GM18526 (cell line): ENCODE measurements at regions not wholly inside any gene's neighbourhood (a gene's known extent, or its start where the extent isn't known, plus 50 kb on each side); places are given as distances from the start of the nearest gene placed in this dataset.

Experiments used
- POLR2A ChIP-seq: IDR thresholded peaks from 3 replicates; pipeline ENCODE4 v1.6.1; 2011; ENCODE audit not compliant: insufficient read length; ENCODE audit errors: extremely low read depth

DNA sequence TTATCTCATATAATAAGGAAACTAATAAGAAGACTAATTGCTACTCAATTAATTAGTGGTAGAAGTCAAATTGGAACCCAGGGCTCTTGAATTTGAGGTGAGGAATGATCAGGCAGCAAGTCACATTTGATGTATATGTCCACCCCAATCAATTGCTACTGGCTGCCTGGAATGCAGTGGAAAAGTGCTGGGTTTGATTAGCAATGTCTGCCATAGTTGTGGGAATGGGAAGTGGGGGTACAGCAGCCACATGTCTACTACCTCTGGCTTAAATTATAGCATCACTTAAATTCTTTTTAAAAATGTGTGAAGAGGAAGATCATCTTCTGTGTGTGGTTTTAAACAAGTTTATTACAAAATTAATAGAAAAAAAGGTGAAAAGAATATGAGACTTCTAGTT, 50.8 kb upstream of the NAV2 start:
- TF ChIP-seq POLR2A, result no peak

DNA sequence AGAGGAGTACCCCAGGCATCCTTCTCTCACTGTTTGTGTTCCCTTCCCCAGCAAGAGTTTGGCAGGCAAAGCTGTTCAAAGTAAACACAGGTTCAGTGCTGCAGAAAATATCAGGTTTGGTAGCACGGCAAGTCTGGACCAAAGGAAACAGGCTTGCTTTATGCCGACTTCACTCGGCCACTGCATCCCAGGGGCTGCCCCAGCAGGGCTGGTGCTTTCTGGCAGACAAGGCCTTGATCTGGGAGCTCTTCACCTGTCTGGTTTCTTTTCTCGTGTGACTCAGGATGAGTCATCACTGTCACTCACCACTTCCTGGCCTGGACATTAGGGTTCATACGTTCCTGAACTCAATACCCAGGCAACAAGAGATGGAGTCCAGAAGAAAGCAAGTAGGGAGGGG, 52.6 kb upstream of the NAV2 start:
- no peak for TF ChIP-seq POLR2A

DNA sequence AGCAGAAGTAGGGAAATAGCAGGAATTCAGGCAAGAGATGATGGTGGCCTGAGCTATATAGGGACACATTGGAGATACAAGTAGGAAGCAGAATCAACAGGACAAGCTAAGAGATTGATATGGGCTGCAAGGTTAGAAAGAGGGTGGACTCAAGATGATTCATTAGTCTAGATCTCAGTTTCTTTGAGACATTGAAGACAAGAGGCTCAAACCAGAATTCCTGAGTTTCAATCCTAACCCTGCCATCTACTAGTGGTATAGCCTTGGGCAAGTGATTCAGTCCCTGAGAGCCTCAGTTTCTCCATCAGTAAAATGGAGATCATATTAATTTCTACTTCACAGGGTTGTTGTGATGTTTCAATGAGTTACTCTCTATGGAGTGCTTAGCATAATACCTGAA, 53.1 kb upstream of the NAV2 start:
- TF ChIP-seq POLR2A, result no peak

DNA sequence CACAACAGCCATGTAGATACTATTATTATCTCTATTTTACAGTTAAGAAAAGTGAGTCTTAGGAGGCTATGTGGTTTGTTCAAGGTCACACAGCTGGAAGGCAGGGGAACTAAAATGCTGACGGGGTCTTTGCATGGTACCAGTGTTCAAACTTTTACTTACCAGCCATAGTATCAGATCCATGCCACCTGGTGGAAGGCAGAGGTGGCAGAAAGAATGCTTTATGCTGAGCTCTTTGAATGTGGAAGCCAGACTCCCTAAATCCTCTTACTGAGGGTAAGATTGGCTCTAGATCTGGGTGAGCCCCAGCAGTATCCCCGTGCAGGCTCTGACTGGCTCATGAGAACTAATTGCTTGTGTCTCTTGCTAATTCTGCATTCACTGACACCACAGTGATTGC, 54.3 kb upstream of the NAV2 start:
- no peak for TF ChIP-seq POLR2A

DNA sequence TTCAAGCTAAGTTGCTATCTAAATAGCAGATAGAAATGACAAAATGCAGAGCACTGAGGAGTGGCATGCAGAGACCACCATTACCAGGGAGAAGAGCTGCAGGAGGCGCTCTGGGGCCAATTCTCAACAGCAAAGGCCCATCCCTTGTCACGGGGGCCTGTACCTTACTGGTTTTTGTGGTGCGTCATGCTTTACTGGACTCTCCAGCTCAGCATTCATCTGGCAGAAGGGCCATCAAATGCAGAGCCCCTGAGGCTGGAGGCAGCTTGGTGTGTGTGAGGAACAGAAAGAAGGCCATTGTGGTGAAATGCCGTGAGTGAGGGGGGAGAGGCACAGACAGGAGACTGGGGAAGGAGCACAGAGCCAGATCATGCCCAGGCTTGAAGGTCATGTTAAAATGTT, 56.5 kb upstream of the NAV2 start:
- no peak for TF ChIP-seq POLR2A

DNA sequence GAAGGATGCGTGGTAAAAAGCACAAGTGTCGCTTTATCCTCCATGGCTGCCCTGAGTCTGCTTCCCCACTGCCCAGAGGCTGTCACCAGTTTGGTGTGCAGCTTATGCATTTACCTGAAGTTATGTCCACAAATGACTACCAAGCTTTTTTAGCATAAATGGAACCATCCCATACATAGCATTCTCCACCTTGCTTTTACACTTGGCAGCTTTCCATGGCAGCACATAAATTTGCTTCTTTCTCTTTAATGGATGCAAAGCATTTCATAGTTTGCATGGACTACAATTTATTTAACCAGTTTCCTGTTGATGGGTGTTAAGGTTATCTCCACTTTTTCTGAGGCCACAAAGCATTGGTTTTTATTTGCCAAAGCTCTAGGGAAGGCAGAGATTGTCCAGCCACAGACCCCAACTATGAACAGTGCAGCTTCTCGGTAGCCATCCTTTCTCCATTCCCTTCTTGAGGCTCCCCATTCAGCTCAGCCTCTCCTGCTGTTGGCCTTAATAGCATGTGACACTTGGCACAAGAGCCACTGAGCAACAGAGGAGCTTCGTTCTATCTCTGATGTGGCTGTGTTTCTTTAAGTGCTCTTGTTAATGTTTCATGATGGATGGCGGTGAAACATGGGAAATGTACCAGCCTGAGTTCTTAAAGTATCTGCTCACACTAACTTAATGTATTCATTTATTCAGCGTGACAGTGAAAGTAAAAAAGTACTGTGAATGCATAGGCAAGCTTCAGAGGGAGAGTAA, 59.8 kb upstream of the NAV2 start:
- no peak for TF ChIP-seq POLR2A

DNA sequence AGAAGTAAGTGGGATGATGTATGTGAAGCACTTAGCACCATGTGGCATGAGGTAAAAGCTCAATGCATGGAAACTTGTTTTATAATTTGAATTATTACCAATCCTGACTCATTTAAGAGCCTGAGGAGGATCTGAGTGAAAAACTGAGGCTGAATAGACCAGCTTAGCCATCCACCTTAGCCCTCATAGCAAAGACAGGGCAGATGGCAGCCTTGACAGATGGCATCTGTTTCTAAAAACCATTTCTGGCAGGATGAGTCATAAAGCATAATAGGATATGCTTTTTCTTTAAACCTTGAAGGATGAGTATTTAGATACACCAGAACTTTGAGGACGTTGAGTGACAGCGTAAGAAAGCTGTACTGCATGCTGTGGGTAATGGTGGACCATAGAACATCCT, 61.0 kb upstream of the NAV2 start:
- TF ChIP-seq POLR2A, result no peak

DNA sequence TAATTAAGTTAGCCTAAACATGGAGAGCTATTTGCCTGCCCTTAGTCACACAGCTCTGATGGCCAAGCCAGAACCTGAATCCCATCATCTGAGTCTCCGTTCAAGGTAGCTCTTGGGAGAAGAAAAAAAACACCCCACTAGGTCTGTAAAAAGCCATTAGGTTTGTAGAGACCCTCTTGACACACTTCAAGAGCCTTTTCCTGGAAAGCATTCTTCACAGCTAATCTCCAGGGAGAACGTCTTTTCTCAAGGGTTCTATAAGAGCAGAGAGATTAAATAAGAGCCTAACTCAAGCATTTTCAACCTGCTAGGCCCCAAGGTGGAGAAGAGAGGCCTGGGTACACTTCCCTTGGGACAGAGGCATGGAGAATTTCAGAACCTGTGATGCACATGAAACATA, 61.6 kb upstream of the NAV2 start:
- no peak for TF ChIP-seq POLR2A

DNA sequence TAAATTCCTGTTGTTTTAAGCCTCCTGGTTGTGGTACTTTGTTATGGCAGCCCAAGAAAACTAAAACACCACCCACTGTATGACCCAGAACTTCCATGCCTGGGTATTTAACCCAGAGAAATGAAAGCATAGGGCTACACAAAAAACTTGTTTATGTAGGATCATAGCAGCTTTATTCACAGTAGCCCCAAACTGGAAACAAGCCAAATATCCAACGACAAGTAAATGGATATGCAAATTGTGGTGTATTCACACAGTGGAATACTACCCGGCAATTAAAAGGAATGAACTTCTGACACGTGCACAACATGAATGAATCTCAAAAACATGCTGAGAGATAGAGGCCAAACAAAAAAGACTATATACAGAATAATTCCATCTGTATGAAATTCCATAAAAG, 62.2 kb upstream of the NAV2 start:
- TF ChIP-seq POLR2A, result no peak

DNA sequence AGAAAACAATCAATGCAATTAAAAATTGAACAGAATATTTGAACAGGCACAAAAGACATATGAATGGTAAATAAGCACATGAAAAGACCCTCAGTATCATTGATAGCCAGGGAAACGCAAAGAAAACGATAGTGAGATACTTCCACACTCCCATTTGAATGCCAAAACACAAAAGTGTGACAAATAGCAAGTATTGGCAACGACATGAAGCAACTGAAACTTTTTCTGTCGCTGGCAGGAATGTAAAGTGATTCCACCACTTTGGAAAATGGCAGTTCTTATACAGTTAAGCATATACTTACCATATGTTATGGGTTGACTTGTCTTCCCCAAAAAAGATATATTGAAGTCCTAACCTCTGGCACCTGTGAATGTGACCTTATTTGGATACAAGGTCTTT, 62.9 kb upstream of the NAV2 start:
- TF ChIP-seq POLR2A, result no peak

DNA sequence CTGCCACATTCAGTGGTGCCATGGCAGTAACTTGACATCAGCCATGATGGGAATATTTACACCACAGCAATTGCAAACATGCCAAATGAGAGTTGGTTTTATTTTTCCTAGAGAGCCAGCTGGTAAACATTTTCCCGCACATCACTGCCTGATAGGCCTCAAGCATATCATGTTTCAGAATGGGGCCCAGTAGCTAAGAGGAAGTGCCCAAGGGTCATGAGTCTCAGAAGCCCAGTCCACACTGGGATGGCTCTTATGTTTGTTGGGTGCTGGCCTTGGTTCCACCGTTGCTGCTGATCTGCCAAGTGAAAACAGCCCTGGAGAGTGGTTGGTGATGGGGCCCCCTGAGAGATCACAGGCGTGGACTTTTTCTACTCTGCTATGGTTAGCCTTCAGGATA, 64.3 kb upstream of the NAV2 start:
- no peak for TF ChIP-seq POLR2A

DNA sequence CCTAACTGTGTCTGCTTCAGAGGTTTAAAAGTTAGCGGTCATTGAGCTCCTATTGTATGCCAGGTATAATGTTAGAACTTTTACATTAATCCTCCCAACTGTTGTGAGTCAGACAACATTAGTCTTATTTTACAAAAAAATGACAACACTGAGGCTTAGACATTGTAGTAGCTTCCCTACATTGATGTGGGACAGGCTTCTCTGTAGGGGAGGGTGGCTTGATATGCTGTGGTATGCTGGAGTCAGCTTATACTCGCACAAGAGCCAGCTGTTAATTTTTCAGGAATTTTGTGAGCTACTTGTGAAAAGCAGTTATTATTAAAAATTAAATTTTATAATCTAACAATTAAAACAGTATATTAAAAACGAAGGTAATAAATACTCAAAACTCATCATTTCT, 64.8 kb upstream of the NAV2 start:
- no peak for TF ChIP-seq POLR2A

DNA sequence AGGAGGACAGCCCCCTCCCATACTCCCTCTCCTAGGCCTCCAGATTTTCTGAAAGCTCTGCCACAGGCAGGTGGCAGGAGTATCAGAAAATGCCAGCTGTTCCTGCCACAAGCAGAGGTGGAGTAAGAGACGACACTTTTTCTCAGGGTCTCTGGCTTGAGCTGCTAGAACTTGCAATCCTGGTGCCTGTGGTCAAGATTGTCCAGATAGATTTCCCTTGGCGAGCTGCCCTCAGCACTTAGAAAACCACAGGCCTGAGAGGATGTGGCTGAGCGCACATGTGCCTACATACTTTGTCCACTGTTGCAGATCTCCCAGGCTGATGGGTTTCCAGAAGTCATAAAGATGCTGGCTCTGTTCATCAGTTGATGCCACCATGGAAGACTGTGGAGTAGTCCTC, 65.7 kb upstream of the NAV2 start:
- TF ChIP-seq POLR2A, result no peak

DNA sequence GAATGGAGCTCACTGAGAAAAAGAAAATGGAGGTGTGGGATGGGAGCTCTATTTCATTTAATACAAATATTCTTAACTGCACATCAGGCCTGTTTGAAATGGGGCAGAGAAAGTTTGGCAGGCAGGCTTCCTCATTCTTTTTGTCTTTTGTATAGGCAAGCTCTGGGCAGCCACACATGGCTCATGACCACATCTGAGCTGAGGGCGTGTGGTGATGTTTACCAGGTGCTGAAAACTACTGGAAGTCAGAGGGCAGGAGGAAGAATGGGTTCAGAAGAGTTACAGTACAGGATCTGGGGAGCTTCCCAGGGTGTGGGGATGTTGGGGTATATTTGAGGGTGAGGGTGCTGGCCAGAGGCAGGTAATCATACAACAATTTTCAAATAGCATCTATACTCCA, 66.3 kb upstream of the NAV2 start:
- TF ChIP-seq POLR2A, result no peak

DNA sequence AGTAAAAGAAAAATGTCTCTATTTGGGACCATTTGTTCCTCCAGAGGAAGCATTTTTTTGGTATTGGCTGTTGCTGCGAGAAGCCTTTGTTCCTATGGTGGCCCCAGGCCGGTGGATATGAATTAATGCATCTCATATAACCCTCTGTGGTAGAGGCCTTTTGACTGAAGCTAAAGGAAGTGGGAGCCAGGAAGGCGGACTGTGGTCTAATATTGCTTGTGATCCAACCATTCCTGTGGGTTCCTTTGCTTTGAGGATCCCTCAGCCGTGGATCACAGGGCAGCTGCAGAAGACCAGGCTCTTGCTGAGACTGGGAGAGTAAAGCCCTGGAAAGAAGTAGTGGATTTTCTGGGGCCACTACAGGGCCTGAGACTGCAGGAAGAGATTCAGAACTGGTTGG, 68.3 kb upstream of the NAV2 start:
- no peak for TF ChIP-seq POLR2A

DNA sequence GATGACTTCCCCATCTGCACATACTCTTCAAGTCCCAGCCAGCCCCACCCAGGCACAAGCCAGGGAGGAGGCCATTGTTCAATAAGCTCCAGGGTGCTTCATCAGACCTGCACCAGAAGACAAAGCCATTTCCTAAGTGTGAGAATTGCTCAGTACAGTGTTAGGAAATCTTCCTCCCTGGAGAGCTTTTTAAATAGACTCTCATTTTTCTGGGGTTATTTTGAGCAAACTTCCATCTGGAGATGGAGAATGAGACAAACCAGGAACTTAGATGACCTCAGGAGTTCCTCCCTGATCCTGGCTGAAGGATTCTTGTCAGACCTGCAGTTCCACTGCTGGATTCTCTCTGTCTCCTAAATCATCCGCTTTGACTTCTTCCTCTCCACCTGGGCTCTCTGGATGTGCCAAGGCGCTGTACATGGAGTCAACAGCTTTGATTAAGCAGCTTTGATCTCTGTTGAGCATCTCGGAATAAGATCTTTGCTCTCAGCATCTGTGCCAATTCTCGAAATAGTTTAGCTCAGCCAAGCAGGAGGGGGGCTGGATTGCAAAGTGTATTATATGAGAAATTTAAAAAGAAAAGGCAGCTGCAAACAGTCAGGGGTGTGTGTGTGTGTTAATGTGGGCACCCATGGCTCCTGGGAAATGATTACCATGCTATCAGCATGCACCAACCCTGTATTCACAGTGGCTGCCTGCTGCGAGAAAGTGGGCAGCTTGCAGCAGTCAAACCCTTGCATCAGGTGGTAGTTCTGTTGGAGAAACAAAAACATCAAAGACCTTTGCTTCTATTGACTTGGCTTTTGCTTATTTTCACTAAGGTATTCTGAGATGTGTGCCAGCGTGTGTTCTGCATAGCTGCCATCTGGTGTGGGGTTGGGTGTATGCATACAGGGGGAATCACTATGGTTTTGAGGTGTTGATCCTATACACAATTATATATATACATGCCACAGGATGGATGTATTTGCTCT, 70.2 kb upstream of the NAV2 start:
- no peak for TF ChIP-seq POLR2A
